Activated CD4-positive, alpha-beta T cell treated with anti-CD3 and anti-CD28 coated beads, Interleukin-2, amount 10 ng/mL, durations not matched to agents 24 days and 14 days (primary cell): ENCODE measurements at regions not wholly inside any gene's neighbourhood (a gene's known extent, or its start where the extent isn't known, plus 50 kb on each side); places are given as distances from the start of the nearest gene placed in this dataset.

Experiments used
- DNase-seq: peaks from one replicate; pipeline ENCODE4 v3.0.0; 2022
- H3K27ac Mint-ChIP-seq: one replicate; pipeline ENCODE4 v1.8.0; 2022; ENCODE audit warnings: mild to moderate bottlenecking, mixed read lengths
- H3K27me3 Mint-ChIP-seq: one replicate; pipeline ENCODE4 v1.8.0; 2022; ENCODE audit warnings: mixed read lengths
- H3K36me3 Mint-ChIP-seq: one replicate; pipeline ENCODE4 v1.8.0; 2022; ENCODE audit warnings: low read depth, mild to moderate bottlenecking, mixed read lengths
- H3K4me1 Mint-ChIP-seq: one replicate; pipeline ENCODE4 v1.8.0; 2021; ENCODE audit warnings: mixed read lengths
- H3K4me3 Mint-ChIP-seq: one replicate; pipeline ENCODE4 v1.8.0; 2022; ENCODE audit warnings: mild to moderate bottlenecking, moderate library complexity, mixed read lengths
- H3K9me3 Mint-ChIP-seq: one replicate; pipeline ENCODE4 v1.8.0; 2021; ENCODE audit warnings: mixed read lengths
- intact Hi-C: fragments of 100-400 bp; cut with micrococcal nuclease; formaldehyde crosslinking; loops from one replicate; pipeline ENCODE4 v1.15.1; 2023

- Mint-ChIP-seq H3K27ac (no peak overlapping the region), H3K4me1 (no peaks in the 10 kb centered on the region), H3K27me3 (no peaks in the 10 kb centered on the region), H3K9me3 (no peaks in the 10 kb centered on the region), H3K4me3 (no peak overlapping the region), H3K36me3 (no peaks in the 10 kb centered on the region)
- intact Hi-C loops, result no loop called here
- DNase-seq, result no peak
These were observed 403.1 kb downstream of the ADRA2A start for GRCh38 chr10:111479966-111480365.

- intact Hi-C loops, result no loop called here
- Mint-ChIP-seq H3K27ac (no peak overlapping the region), H3K36me3 (no peaks in the 10 kb centered on the region), H3K4me3 (no peak overlapping the region), H3K27me3 (no peaks in the 10 kb centered on the region), H3K9me3 (no peaks in the 10 kb centered on the region), H3K4me1 (no peaks in the 10 kb centered on the region)
- DNase-seq, result no peak
These were observed 404.5 kb downstream of the ADRA2A start for GRCh38 chr10:111481261-111481826.

GRCh38 chr10:111481866-111482265 lies 405.0 kb downstream of the ADRA2A start:
- no peak overlapping the region for H3K4me3 Mint-ChIP-seq

GRCh38 chr10:111482621-111483216 lies 405.9 kb downstream of the ADRA2A start:
- intact Hi-C loops, result no loop called here
- Mint-ChIP-seq H3K4me1 (no peaks in the 10 kb centered on the region), H3K4me3 (no peak overlapping the region), H3K27ac (no peak overlapping the region), H3K27me3 (no peaks in the 10 kb centered on the region), H3K9me3 (no peaks in the 10 kb centered on the region), H3K36me3 (no peaks in the 10 kb centered on the region)
- no peak for DNase-seq

More at GRCh38 chr10:111481866-111482265, 405.0 kb downstream of the ADRA2A start:
- Mint-ChIP-seq H3K36me3 (no peaks in the 10 kb centered on the region), H3K27me3 (no peaks in the 10 kb centered on the region), H3K9me3 (no peaks in the 10 kb centered on the region), H3K4me1 (no peaks in the 10 kb centered on the region), H3K27ac (no peak overlapping the region)
- DNase-seq, result no peak
- intact Hi-C loops, result no loop called here

GRCh38 chr10:111485767-111486166 lies 408.9 kb downstream of the ADRA2A start:
- no peak overlapping the region for H3K27ac Mint-ChIP-seq
- intact Hi-C loops, result no loop called here

GRCh38 chr10:111486346-111486745 lies 409.5 kb downstream of the ADRA2A start:
- no peak for DNase-seq
- Mint-ChIP-seq H3K27ac (no peak overlapping the region), H3K4me3 (no peak overlapping the region), H3K27me3 (no peaks in the 10 kb centered on the region), H3K9me3 (peaks cover 14% of the 10 kb centered on the region), H3K36me3 (no peaks in the 10 kb centered on the region), H3K4me1 (no peaks in the 10 kb centered on the region)
- intact Hi-C loops, result no loop called here

More at GRCh38 chr10:111485767-111486166, 408.9 kb downstream of the ADRA2A start:
- H3K27me3 Mint-ChIP-seq, result no peaks in the 10 kb centered on the region
- H3K36me3 Mint-ChIP-seq, result no peaks in the 10 kb centered on the region
- H3K4me3 Mint-ChIP-seq, result no peak overlapping the region
- H3K4me1 Mint-ChIP-seq, result no peaks in the 10 kb centered on the region
- H3K9me3 Mint-ChIP-seq, result peaks cover 9% of the 10 kb centered on the region
- DNase-seq, result no peak

GRCh38 chr10:111488668-111489067 lies 411.8 kb downstream of the ADRA2A start:
- DNase-seq, result no peak
- H3K27ac Mint-ChIP-seq, result no peak overlapping the region
- H3K4me3 Mint-ChIP-seq, result no peak overlapping the region
- H3K27me3 Mint-ChIP-seq, result no peaks in the 10 kb centered on the region
- intact Hi-C loops, result no loop called here
- no peaks in the 10 kb centered on the region for H3K36me3 Mint-ChIP-seq
- H3K9me3 Mint-ChIP-seq, result peaks cover 20% of the 10 kb centered on the region
- H3K4me1 Mint-ChIP-seq, result no peaks in the 10 kb centered on the region

- Mint-ChIP-seq H3K4me1 (no peaks in the 10 kb centered on the region), H3K36me3 (no peaks in the 10 kb centered on the region), H3K9me3 (peaks cover 20% of the 10 kb centered on the region), H3K4me3 (no peak overlapping the region), H3K27me3 (no peaks in the 10 kb centered on the region), H3K27ac (no peak overlapping the region)
- intact Hi-C loops, result no loop called here
- DNase-seq, result no peak
These were observed 414.3 kb downstream of the ADRA2A start for GRCh38 chr10:111491154-111491553.

GRCh38 chr10:111493024-111493625 lies 416.3 kb downstream of the ADRA2A start:
- intact Hi-C loops, result no loop called here
- Mint-ChIP-seq H3K27ac (no peak overlapping the region), H3K36me3 (no peaks in the 10 kb centered on the region), H3K4me1 (no peaks in the 10 kb centered on the region), H3K9me3 (peaks cover 18% of the 10 kb centered on the region), H3K4me3 (no peak overlapping the region), H3K27me3 (peaks cover 2% of the 10 kb centered on the region)
- no peak for DNase-seq

- no peaks in the 10 kb centered on the region for H3K9me3 Mint-ChIP-seq
- intact Hi-C loops, result no loop called here
- no peaks in the 10 kb centered on the region for H3K36me3 Mint-ChIP-seq
- H3K4me1 Mint-ChIP-seq, result no peaks in the 10 kb centered on the region
- peaks cover 4% of the 10 kb centered on the region for H3K27me3 Mint-ChIP-seq
- no peak overlapping the region for H3K4me3 Mint-ChIP-seq
- DNase-seq, result no peak
- no peak overlapping the region for H3K27ac Mint-ChIP-seq
These were observed 421.7 kb downstream of the ADRA2A start for GRCh38 chr10:111498560-111498959.

GRCh38 chr10:111504376-111504775 lies 427.5 kb downstream of the ADRA2A start:
- intact Hi-C loops, result no loop called here
- H3K4me3 Mint-ChIP-seq, result no peak overlapping the region
- H3K27ac Mint-ChIP-seq, result no peak overlapping the region
- no peaks in the 10 kb centered on the region for H3K9me3 Mint-ChIP-seq
- no peak for DNase-seq
- H3K27me3 Mint-ChIP-seq, result peaks cover 2% of the 10 kb centered on the region
- no peaks in the 10 kb centered on the region for H3K4me1 Mint-ChIP-seq
- H3K36me3 Mint-ChIP-seq, result no peaks in the 10 kb centered on the region

- Mint-ChIP-seq H3K27me3 (no peaks in the 10 kb centered on the region), H3K9me3 (no peaks in the 10 kb centered on the region), H3K27ac (no peak overlapping the region), H3K4me3 (no peak overlapping the region), H3K4me1 (no peaks in the 10 kb centered on the region), H3K36me3 (no peaks in the 10 kb centered on the region)
- DNase-seq, result no peak
- intact Hi-C loops, result no loop called here
These were observed 429.6 kb downstream of the ADRA2A start for GRCh38 chr10:111506266-111507034.

- no peaks in the 10 kb centered on the region for H3K27me3 Mint-ChIP-seq
- no peaks in the 10 kb centered on the region for H3K4me1 Mint-ChIP-seq
- intact Hi-C loops, result no loop called here
- no peaks in the 10 kb centered on the region for H3K9me3 Mint-ChIP-seq
- no peak for DNase-seq
- no peaks in the 10 kb centered on the region for H3K36me3 Mint-ChIP-seq
- H3K4me3 Mint-ChIP-seq, result no peak overlapping the region
- no peak overlapping the region for H3K27ac Mint-ChIP-seq
These were observed 434.9 kb downstream of the ADRA2A start for GRCh38 chr10:111511751-111512150.

- Mint-ChIP-seq H3K27me3 (no peaks in the 10 kb centered on the region), H3K36me3 (no peaks in the 10 kb centered on the region), H3K9me3 (no peaks in the 10 kb centered on the region), H3K4me1 (no peaks in the 10 kb centered on the region), H3K4me3 (no peak overlapping the region), H3K27ac (no peak overlapping the region)
- no peak for DNase-seq
- intact Hi-C loops, result no loop called here
These were observed 438.4 kb downstream of the ADRA2A start for GRCh38 chr10:111515264-111515663.
